ENCODE measurements at regions not wholly inside any gene's neighbourhood (a gene's known extent, or its start where the extent isn't known, plus 50 kb on each side); places are given as distances from the start of the nearest gene placed in this dataset.

DNA sequence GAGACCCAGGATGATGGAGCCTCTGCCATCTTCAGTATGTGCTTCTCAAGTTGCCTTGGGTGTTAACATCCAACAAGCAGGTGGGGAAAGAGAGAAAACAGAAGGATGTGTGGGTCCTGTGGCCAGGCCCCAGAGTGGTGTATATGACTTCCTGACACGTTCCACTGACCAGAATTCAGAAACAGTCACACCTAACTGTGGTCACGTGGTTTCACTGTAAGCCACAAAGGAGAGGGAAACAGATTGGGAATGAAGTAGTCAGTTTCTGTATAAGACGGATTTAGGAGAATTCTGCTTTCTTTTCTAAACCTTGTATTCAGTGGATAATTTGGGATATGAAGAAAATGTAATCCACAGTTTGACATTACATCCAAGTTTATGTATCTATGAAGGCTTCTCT is 454.1 kb upstream of the IL12A start:
- no peak for DNase-seq (ENCODE audit: low spot score)

DNA sequence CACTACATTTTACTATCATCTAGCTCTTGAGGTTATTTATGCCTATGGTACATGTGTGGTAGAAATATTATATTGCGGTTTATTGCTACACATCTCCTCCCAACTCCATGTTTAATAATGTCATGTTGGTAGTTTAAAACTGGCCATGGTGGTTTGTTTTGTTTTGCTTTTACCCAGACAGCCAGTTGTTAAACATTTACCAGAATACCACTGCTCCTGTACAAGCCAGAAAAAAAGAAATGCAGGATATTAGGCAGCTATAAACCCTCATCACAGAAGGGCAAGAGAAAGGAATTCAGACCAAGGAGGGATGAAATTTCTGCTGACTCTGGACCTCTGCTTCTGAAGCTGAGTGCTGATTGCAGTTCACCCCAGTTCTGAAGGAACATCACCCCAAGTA is 451.8 kb upstream of the IL12A start:
- DNase-seq (ENCODE audit: low spot score) = no peak

DNA sequence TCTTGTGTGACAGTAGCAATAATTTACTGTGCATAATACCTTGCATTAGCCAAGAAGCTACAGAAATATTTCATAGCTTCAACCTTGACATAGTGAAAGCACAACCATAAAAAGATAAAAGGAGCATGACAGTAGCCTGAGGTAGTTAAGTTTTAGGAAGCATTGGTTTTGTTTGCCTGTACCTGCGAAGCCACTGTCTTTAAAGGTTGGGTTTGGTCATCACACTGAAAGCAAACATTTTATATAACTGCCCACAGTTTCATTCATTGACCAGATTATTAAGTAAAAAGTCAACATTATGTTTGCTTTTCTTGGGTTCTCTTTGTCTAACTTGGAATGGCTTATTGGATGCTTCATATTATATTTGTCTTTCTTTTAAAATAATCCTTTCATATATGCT is 450.1 kb upstream of the IL12A start:
- no peak for DNase-seq (ENCODE audit: low spot score)

DNA sequence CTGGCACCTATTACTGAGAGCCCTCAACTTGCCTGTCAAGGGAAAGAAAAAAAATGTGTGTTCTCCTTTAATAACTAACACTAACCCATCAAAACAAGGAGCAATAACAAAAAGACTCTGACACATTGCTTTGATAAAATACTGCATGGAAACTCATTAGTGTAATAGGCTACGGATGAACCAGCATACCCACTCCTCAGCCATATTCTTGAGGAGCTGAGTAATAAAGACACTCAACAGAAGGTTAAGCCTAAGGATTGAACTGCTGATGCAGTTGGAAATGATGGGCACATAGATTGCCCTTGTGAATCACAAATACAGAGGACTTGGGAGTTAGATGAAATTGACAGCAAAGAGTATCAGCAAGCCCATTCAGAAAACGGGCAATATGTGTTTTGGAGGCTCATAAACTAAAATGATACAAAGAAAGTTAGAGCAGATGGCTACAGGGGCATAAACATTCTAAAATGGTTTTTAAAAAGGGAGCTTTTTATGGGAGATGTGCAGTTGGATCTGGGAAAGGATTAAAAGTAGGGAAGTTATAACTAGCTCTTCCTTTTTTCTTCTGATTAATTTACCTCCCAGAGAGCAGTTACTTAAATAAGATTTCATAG is 447.6 kb upstream of the IL12A start:
- no peak for DNase-seq (ENCODE audit: low spot score)

DNA sequence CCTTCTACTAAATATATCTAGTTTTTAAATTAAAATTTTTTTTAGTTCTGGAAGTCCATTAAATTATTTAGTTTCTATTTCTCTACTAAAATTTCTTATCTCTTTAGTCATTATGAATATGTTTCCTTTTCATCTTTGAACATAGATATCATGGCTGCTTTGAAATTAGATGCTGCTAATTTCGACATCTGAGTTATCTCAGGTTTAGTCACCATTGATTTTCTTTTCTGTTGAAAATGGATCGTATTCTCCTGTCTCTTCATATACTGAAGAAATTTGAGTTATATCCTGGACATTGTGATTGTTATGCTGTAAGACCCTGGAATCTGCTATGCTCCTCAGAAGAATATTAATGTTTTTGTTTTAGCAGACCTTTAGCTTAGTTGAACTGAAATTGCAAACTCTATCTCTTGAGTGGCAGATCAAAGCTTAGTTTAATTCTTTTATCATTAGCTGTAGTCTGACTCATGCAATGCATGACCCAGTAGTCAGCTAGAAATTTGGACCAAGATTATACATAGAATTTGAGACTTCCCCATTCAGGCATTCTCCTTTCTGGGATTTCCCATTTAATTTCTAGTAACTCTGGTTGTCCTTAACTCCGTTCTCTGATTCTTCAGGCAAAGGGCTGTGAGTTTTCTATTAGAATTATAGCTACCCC is 439.8 kb upstream of the IL12A start:
- DNase-seq (ENCODE audit: low spot score) = no peak

DNA sequence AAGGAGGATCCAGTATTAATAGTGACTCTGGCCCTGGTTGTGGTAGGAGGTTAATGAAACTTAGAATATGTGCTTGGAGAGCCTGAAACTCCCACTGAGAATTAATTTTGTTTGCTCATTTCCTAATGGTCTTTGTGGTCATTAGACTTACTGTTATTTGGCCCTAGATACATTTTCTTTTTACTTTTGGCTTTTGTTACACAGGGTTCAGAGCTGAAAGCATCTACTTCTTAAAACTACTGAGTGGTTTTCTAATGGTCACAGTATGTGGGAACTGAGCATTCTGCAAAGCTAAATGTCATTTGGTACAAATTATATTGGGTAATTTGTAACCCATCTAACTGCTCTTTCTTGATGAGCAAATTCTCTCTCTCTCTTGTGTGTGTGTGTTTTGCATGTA is 433.4 kb upstream of the IL12A start:
- no peak for DNase-seq (ENCODE audit: low spot score)

DNA sequence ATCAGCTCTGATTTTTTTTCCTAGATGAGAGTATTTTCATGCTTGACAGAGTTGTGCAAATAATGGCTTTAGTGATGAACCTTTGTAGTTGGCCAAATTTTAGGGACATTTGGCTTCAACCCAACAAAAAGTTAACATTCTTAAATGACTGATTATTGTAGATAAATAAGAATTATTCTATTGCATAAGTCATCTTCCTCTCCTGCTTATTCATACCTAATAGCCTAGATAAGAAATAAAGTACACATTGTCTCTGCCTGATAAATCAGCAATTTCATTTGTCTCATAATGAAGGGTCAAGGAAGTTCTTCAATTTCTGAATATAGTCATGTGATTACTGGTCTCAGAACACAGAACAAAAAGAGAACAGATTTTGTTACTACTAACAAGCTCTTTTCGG is 428.9 kb upstream of the IL12A start:
- no peak for DNase-seq (ENCODE audit: low spot score)

DNA sequence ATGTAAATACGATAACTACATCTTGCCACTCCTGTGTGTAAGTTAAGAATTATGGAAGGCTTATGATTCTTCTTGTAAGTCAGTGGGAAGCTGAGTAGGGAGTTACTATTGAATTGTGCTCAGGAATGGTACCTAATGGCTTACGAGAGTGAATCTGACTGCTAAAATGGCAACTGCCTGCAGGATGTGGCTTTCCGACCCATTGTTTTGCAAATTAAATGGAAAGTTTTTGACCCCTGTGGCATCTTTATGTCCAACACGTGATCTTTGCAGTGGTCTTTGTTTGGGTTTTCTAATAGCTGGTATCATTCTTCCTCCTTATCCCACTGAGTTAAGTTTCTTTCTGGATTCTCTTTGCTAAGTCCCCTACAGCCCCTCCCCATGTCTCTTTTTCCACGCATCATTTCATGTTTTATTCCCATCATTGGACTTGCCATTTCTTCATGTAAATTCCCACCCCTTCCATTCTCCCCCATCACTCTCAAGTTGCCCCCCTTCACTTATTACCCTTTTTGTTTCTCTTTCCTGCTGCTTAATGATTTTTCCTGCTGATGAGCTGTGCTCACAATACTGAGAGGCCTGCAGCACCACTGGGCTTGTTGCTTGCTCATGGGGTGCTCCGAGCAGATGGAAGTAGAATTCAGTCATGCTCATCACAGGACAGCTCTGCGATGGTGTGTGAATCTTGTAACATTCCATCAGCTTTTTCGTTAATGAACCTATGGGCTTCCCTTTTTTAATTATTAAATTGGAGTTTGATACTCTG is 428.2 kb upstream of the IL12A start:
- peak; percentile 51 for DNase-seq (ENCODE audit: low spot score)

DNA sequence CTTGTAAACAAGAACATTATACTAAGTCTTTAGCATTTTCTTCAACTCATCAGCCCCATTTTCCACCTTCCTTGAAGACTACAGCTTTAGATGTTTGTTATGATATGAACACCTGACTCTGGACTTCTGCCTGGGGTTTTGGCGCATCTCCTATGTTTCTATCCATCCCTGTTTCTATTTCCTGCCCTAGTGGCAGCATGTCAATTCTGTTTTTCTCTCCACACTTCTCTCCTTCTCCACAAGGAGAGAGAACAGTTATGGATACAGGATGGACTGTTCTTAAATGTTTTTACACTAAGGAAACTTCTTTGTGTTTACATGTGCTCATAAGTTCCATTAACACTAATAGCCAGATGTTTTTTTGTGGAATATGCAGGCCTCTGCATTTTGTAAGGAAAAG is 423.3 kb upstream of the IL12A start:
- DNase-seq (ENCODE audit: low spot score) = no peak

DNA sequence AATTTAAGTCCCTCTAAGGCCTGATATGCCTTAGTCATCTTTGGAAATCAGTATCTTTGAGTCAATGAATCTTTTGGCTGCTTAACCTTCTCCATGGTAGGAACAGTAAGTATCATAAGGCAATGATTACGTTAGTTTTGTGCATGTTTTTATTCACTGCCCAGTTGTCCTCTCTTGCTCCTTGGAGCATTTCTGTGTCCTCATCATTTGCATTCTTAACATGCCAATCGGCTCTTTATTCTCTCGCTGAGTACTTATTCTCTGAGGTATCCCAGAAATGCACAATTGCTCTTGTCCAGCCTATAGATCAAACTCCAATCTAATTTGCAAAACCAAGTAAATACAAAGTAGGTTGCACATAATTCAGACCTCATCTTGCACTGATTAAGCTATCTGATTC is 405.0 kb upstream of the IL12A start:
- DNase-seq (ENCODE audit: low spot score) = no peak

DNA sequence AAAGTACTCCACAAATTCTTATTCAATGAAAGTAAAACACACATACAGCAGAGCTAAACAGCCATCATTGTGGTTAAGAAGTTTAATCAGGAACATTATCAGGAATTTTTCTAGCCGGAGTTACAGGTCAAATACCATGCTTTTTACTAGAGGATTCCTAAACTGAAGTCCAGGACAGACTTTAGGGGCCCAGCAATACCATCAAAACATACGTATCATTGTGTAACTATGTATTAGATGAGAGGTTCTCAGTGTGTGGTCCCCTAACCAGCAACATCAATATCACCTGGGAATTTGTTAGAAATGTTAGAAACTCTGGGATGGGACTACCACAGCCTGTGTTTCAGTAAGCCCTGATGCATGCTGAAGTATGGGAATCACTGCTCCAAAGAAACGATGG is 404.2 kb upstream of the IL12A start:
- no peak for DNase-seq (ENCODE audit: low spot score)

DNA sequence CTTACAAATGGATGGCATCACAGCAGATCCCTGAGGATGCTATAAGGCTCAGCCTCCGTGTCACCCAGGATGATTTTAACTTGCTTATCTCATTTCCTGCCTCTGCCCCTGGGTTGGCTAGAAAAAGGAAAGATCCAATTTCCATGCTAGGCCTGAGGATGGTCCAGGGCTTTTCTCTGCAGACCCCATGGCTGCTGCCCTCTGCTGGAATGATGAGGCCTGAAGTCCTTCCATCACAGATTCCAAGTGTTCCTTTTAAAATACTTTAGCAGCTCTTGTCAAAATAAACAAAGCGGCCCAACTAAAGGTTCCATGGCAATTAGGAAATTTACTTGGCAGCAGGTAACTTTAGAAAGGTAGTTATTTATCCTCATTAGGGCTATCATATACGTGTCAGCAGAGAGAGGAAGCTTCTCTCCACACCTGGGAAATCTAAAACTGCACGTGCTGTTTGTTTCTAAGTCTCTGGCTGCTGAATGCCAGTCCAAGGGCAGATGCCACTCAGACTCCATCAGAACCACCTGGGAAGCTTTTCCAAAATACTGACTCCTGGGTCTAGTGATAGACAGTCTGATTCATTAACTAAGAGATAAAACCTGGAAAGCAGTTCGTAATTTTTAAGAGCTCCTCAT is 401.9 kb upstream of the IL12A start:
- peak; percentile 74 for DNase-seq (ENCODE audit: low spot score)

DNA sequence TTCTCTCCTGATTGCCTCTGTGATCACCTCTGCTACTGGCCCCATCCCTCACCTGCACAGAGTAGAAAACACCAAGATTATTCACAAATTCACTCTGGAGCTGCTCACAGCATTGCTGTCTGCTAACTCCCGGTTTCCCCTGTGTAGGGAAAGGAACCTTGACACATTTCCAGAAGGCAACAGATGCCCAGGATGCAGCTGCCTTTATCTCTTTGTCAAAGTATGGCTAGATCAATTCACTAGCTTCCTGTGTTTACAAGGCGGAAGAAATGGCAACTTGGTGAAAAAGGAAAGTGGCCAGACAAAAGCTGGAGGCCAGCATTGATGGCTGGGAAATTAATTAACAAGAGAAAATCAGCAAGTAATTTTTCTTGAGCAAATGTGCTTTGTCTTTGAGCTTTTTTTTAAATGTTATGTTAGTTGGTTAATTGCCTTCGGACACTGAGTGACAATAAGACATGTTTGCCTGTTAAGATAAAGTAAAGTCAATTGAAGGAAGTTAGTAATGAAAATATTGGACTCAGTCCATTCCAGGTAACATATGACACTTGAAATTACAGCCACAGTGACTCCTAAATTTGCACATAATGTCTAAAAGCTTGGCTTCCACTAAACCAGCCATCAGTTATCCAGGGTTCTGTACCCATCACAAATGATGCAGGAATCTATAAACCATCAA is 394.6 kb upstream of the IL12A start:
- DNase-seq (ENCODE audit: low spot score) = no peak

DNA sequence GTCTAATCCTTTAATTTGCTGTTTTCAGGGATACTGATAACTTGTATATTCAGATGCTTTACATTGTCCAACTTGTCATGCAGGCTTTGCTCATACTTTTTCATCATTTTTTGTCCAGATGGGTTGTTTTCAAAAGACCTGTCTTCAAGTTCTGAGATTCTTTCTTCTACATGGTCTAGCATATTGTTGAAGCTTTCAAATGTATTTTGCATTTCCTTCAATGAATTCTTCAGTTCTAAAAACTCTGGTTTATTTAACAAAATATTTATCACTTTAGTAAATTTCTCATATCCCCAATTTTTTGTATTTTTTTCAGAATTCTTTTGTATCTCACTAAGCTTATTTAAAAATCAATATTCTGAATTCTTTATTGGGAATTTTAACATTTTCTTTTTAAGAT is 388.3 kb upstream of the IL12A start:
- no peak for DNase-seq (ENCODE audit: low spot score)

DNA sequence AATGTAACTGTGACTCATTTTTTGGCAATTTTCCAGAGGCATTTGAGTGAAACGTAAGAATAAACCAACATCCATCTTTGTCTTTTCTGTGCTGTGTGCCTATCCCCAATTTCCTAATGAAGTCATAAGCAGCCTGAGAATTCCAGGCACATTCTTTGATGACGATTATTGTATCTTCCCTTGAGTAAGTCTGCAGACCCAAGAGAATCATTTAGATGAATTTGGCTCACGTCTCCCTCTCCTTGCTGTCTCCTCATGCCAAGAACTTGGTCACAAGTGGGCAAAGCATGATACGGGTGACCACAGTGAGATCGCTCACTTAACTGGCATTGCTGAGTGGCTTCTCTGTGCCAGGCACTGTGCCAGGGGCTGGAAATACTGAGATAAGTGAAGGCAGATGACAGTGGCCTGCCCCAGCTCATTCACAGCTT is 384.5 kb upstream of the IL12A start:
- no peak for DNase-seq (ENCODE audit: low spot score)

DNA sequence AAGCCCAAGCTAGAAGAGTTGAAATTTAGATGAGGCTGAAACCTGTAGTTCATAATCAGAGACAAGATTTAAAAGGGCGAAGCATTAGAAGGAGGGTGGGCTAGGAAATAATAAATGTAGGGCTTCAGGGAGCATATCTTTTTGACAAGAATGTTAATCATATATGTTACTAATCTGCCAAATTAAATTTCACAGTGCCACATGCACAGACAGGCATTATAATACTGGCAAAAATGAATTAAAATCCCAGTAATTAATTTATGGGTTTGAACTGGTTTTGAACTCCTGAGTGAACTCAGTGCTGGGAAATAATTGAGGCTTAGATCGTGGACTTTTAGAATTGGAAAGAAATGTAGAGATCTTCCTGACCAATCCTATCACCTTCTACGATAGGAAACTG is 383.5 kb upstream of the IL12A start:
- no peak for DNase-seq (ENCODE audit: low spot score)

DNA sequence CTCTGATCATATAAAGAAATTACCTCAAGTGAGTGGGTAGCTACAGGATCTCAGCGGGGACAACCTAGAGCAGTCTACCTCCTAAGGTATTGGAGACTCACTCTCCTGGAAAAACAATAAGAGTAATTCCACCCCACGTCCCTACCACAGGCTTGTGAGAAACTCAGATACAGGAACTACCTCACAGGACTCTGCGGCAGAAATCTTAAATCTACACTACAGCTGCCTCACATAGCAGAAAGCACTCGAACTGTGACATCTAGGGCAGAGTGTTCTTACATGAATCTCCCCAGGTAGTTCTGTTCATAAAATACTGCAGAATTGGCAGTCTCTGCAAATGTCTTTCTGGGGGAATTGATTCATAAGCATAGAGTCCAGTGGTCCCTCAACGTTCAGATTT is 382.9 kb upstream of the IL12A start:
- DNase-seq (ENCODE audit: low spot score) = no peak

DNA sequence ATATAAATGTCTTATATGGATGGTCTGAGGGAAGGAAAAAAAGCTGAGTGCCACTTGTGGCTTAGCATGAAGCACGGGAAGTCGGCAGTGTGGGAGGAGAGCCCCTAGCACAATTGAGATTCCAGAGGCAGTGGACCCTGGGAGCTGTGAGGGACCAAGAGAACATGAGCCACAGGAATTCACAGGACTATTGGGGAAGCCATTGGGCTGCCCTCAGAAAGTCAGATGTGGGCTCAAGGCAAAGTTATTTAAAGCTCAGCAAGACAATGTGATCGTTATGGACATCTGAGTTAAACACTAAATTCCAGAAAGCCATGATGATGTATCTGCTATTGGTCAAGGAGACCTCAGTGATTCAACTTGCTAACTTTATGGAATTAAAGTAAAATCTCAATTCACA is 380.8 kb upstream of the IL12A start:
- no peak for DNase-seq (ENCODE audit: low spot score)

DNA sequence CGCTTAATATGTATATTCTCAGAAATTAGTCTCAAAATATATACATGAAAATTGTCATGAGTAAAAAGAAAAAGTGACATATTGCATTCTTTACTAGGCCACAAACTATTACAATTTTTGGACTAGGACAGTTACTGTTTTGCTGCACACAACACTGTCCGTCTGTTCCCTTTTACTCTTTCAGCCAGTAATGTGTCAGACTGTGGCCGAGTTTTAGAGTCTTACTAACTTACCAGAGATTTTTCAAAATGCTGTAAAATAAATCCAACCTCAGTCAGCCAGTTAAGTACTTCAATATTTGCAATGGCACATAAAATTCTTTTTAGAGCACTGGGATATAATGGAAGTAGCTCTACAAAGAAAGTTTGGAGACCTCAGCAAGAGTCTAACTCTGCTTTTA is 380.3 kb upstream of the IL12A start:
- no peak for DNase-seq (ENCODE audit: low spot score)

DNA sequence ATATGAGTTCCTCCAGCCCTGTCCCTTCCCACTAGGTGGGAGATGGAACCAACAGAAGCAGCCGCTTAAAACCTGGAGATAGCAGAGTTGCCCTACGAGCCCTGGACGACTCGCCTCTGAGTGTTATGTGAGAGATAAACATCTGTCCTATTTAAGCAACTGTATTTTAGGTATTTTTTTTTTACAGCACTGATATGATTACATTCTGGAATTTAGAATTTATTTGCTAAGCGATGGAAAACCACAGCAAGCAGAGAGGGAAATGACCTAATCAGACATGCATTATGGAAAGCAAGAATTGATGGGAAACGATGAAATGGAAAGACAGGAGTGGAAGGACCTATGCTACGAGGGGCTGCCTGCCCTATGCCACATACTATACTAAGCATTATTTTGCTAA is 379.0 kb upstream of the IL12A start:
- no peak for DNase-seq (ENCODE audit: low spot score)

DNA sequence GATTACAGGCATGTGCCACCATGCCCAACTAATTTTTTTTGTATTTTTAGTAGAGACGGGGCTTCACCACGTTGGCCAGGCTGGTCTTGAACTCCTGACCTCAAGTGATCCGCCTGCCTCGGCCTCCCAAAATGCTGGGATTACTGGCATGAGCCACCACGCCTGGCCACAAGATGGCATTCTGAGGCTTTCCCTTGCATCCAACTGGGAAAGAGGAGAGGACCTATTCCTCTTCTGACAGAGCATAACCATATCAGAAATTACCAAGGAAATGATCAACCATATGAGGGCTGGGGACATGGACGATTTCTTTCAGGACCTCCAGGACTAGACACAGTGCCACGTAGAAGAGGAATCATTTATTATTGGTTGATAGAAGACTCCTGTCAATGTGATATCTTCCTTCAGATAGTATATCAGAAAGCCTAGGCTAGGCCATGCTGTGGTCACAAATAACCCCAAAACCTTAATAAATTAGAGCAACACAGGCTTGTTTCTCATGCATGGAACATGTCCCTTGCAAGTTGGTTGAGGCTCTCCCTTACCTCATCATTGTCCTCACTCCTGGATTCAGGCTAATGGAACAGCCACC is 372.3 kb upstream of the IL12A start:
- DNase-seq (ENCODE audit: low spot score) = no peak

DNA sequence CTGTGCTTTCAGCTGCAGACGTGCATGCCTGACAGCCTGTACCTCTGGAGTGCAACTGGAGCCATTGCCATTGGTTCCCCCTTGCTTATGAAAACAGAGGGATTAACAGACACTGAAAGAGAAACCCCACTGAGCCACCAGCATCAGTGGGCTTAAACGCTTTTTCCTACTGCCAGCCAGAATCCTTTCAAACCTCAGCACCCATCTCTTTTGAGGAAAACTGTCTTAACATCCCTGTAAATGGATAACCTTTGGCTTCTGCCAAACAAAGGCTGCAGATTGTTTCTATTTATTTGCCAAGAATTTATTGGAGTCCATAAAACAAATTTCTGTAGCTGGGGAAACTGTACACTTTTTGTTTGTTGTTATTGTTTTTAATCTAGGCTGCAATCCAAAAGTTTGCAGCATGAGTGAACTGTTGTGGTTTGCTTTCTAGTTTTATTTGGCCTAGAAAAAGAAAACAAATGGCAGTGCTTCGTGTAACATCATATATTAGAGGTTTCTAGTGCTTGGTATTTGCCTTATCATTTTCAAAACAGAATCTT is 369.2 kb upstream of the IL12A start:
- DNase-seq (ENCODE audit: low spot score) = peak; percentile 33
